ENCODE measurements at regions not wholly inside any gene's neighbourhood (a gene's known extent, or its start where the extent isn't known, plus 50 kb on each side); places are given as distances from the start of the nearest gene placed in this dataset.

GRCh38 chr14:34168656-34169055, 217.8 kb upstream of the EGLN3 start:
- Histone ChIP-seq H3K4me3 (no peak overlapping the region), H3K4me1 (no peaks in the 10 kb centered on the region), H3K27me3 (no peaks in the 10 kb centered on the region), H3K9me3 (no peaks in the 10 kb centered on the region), H3K36me3 (no peaks in the 10 kb centered on the region), H3K27ac (no peak overlapping the region)
- DNase-seq: no peak
- TF ChIP-seq POLR2A (IDR thresholded peaks at IDR 0.05): no peak
- no peak for TF ChIP-seq CTCF (IDR thresholded peaks at IDR 0.05)

GRCh38 chr14:34165847-34166350, 215.0 kb upstream of the EGLN3 start:
- TF ChIP-seq CTCF (IDR thresholded peaks at IDR 0.05) (no peak), POLR2A (IDR thresholded peaks at IDR 0.05) (no peak)
- Histone ChIP-seq H3K4me3 (no peak overlapping the region), H3K27me3 (no peaks in the 10 kb centered on the region), H3K36me3 (no peaks in the 10 kb centered on the region), H3K4me1 (no peaks in the 10 kb centered on the region), H3K27ac (no peak overlapping the region), H3K9me3 (no peaks in the 10 kb centered on the region)
- DNase-seq: no peak

GRCh38 chr14:34164162-34164864, 213.4 kb upstream of the EGLN3 start:
- H3K27ac ChIP-seq: no peak overlapping the region
- no peak for DNase-seq
- no peak overlapping the region for H3K4me3 ChIP-seq
- no peaks in the 10 kb centered on the region for H3K4me1 ChIP-seq
- H3K27me3 ChIP-seq: no peaks in the 10 kb centered on the region
- no peak for TF ChIP-seq CTCF (IDR thresholded peaks at IDR 0.05)
- no peak for TF ChIP-seq POLR2A (IDR thresholded peaks at IDR 0.05)
- H3K9me3 ChIP-seq: no peaks in the 10 kb centered on the region
- H3K36me3 ChIP-seq: no peaks in the 10 kb centered on the region

- no peaks in the 10 kb centered on the region for H3K27me3 ChIP-seq
- no peak for DNase-seq
- no peaks in the 10 kb centered on the region for H3K9me3 ChIP-seq
- H3K36me3 ChIP-seq: no peaks in the 10 kb centered on the region
- TF ChIP-seq CTCF (IDR thresholded peaks at IDR 0.05) (no peak), POLR2A (IDR thresholded peaks at IDR 0.05) (no peak)
- no peaks in the 10 kb centered on the region for H3K4me1 ChIP-seq
- H3K4me3 ChIP-seq: no peak overlapping the region
- H3K27ac ChIP-seq: no peak overlapping the region
Observed at GRCh38 chr14:34161351-34162082, 210.6 kb upstream of the EGLN3 start.

GRCh38 chr14:34160619-34161018, 209.7 kb upstream of the EGLN3 start:
- no peaks in the 10 kb centered on the region for H3K27me3 ChIP-seq
- no peak overlapping the region for H3K4me3 ChIP-seq
- no peak for TF ChIP-seq POLR2A (IDR thresholded peaks at IDR 0.05)
- no peak for TF ChIP-seq CTCF (IDR thresholded peaks at IDR 0.05)
- no peaks in the 10 kb centered on the region for H3K36me3 ChIP-seq
- no peaks in the 10 kb centered on the region for H3K9me3 ChIP-seq
- no peaks in the 10 kb centered on the region for H3K4me1 ChIP-seq
- DNase-seq: no peak
- H3K27ac ChIP-seq: no peak overlapping the region

Data from Peyer's patch (tissue), 4 donors.